Central memory CD4-positive, alpha-beta T cell (primary cell): ENCODE measurements at regions not wholly inside any gene's neighbourhood (a gene's known extent, or its start where the extent isn't known, plus 50 kb on each side); places are given as distances from the start of the nearest gene placed in this dataset.

ENCODE experiments used
- DNase-seq: peaks from one replicate; pipeline ENCODE4 v3.0.0; 2022

- no peak for DNase-seq
Observed at GRCh38 chr16:73202161-73202729, 154.3 kb upstream of the ZFHX3 start.

- DNase-seq, result no peak
Observed at GRCh38 chr16:73199214-73199613, 151.3 kb upstream of the ZFHX3 start.

GRCh38 chr16:73198481-73198880, 150.6 kb upstream of the ZFHX3 start:
- no peak for DNase-seq

- DNase-seq, result no peak
Observed at GRCh38 chr16:73197598-73197997, 149.7 kb upstream of the ZFHX3 start.

- peak; percentile 8 for DNase-seq
Observed at GRCh38 chr16:73196670-73197069, 148.7 kb upstream of the ZFHX3 start.

GRCh38 chr16:73193464-73193863, 145.5 kb upstream of the ZFHX3 start:
- no peak for DNase-seq

- DNase-seq, result no peak
Observed at GRCh38 chr16:73192232-73192894, 144.4 kb upstream of the ZFHX3 start.

- DNase-seq, result no peak
Observed at GRCh38 chr16:73191660-73192046, 143.7 kb upstream of the ZFHX3 start.

GRCh38 chr16:73190688-73191659, 143.0 kb upstream of the ZFHX3 start:
- no peak for DNase-seq

- no peak for DNase-seq
Observed at GRCh38 chr16:73190256-73190655, 142.3 kb upstream of the ZFHX3 start.

GRCh38 chr16:73189136-73189535, 141.2 kb upstream of the ZFHX3 start:
- DNase-seq, result no peak

GRCh38 chr16:73186752-73187601, 139.0 kb upstream of the ZFHX3 start:
- no peak for DNase-seq

GRCh38 chr16:73185737-73186136, 137.8 kb upstream of the ZFHX3 start:
- no peak for DNase-seq

- no peak for DNase-seq
Observed at GRCh38 chr16:73183611-73184092, 135.7 kb upstream of the ZFHX3 start.

GRCh38 chr16:73179705-73180331, 131.9 kb upstream of the ZFHX3 start:
- DNase-seq, result no peak

GRCh38 chr16:73177729-73178295, 129.9 kb upstream of the ZFHX3 start:
- DNase-seq, result no peak

- DNase-seq, result no peak
Observed at GRCh38 chr16:73176577-73177013, 128.7 kb upstream of the ZFHX3 start.

- DNase-seq, result no peak
Observed at GRCh38 chr16:73172973-73173709, 125.2 kb upstream of the ZFHX3 start.

GRCh38 chr16:73172241-73172972, 124.5 kb upstream of the ZFHX3 start:
- DNase-seq, result no peak

- no peak for DNase-seq
Observed at GRCh38 chr16:73171901-73172240, 123.9 kb upstream of the ZFHX3 start.
